ENCODE measurements at regions not wholly inside any gene's neighbourhood (a gene's known extent, or its start where the extent isn't known, plus 50 kb on each side); places are given as distances from the start of the nearest gene placed in this dataset.

GRCh38 chr11:87405843-87406242 lies 368.1 kb downstream of the TMEM135 start:
- DNase-seq (ENCODE audit: insufficient read length, low spot score), result no peak

DNA sequence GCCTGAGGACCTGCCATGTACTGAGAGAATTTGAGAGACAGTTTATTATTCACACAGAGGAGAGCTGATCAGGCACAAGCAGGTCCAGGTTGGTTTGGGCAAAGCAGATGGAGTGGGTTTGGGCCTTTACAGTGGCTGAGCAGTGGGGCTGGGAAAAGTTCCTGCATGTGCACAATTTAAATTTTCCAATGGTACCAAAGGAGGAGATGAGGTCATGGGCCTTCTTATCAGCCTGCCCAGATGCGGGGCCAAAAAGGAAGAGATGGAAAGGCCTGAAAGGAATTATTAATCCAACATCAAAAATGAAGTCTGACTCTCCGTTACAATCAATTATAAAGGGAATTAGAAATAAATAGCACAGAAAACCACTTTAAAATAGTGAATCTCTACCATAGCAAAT lies 367.6 kb downstream of the TMEM135 start:
- DNase-seq (ENCODE audit: insufficient read length, low spot score) (no peak), FAIRE-seq (no peak)
- TF ChIP-seq CTCF (IDR thresholded peaks at IDR 0.05; ENCODE audit: insufficient read depth, missing control alignments), result no peak

More at GRCh38 chr11:87405843-87406242, 368.1 kb downstream of the TMEM135 start:
- no peak for TF ChIP-seq CTCF (IDR thresholded peaks at IDR 0.05; ENCODE audit: insufficient read depth, missing control alignments)
- FAIRE-seq, result no peak

GRCh38 chr11:87401653-87402052 lies 363.9 kb downstream of the TMEM135 start:
- no peak for DNase-seq (ENCODE audit: insufficient read length, low spot score)
- no peak for TF ChIP-seq CTCF (IDR thresholded peaks at IDR 0.05; ENCODE audit: insufficient read depth, missing control alignments)
- FAIRE-seq, result no peak

- no peak for DNase-seq (ENCODE audit: insufficient read length, low spot score)
- no peak for TF ChIP-seq CTCF (IDR thresholded peaks at IDR 0.05; ENCODE audit: insufficient read depth, missing control alignments)
- no peak for FAIRE-seq
These were observed 361.6 kb downstream of the TMEM135 start for GRCh38 chr11:87399341-87399740.

DNA sequence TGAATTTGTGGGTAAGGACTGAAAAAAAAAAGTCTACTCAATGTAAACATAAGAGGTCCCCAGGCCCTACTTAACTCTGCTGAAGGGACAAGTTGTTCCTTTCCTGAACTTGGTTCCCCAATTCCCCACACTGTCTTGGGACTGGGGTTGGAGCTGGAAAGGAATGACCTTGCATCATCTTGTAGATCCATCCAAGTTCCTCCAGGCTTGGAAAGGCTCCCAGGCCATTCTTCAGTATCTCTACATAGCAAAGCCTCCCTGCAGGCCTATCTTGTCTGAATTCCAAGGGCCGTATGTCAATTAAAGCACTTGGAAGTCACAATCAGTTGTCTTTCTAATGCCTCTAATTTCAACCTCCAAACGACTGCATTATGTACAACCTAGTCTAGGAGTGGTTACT lies 361.2 kb downstream of the TMEM135 start:
- FAIRE-seq (no peak), DNase-seq (ENCODE audit: insufficient read length, low spot score) (no peak)
- TF ChIP-seq CTCF (IDR thresholded peaks at IDR 0.05; ENCODE audit: insufficient read depth, missing control alignments), result no peak

DNA sequence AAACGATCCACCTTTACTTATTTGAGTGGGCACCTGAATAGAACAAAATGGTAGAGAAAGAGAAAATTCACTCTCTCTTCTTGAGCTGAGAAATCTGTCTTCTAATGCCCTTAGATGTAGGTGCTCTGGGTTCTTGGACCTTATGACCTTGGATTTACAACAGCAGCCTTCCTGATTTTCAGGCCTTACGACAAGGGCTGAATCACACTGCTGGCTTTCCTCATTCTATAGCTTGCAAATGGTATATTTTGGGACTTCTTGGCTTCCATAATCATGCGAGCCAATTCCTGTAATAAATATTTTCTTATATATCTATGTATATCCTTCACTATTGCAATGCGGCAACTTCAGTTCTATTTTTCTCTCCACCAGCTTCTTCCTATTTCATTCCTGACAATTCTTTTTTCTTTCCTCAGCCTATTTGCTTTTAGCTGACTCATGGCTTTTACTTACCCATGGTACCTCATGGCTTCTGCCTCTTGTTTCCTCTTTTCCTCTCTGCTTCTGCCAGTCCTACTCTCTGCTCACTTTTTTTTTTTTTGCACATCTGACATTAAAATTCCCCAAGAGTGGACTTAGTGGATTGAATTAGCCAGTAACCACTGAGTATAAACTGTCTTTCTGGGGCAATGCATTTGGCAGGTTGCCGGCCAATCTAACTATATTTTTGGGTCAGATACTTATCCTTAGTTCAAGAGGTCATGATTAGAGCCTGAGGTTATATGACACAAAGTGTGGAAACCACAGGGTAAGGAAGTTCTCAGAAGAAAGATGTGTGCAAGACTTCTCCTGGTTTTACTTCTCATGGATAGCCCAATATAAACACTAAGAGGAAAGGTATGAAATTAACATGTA lies 359.5 kb downstream of the TMEM135 start:
- DNase-seq (ENCODE audit: insufficient read length, low spot score) (no peak), FAIRE-seq (no peak)
- no peak for TF ChIP-seq CTCF (IDR thresholded peaks at IDR 0.05; ENCODE audit: insufficient read depth, missing control alignments)

- DNase-seq (ENCODE audit: insufficient read length, low spot score) (no peak), FAIRE-seq (no peak)
- no peak for TF ChIP-seq CTCF (IDR thresholded peaks at IDR 0.05; ENCODE audit: insufficient read depth, missing control alignments)
These were observed 357.2 kb downstream of the TMEM135 start for GRCh38 chr11:87394924-87395323.
